Body of pancreas (tissue), 4 donors: ENCODE measurements at regions not wholly inside any gene's neighbourhood (a gene's known extent, or its start where the extent isn't known, plus 50 kb on each side); places are given as distances from the start of the nearest gene placed in this dataset.

Source experiments
- CTCF ChIP-seq, 7 experiments: fragments of 450-650 bp in 4 of 7; fragments of 200-600 bp in 3 of 7; sonication (generic) in 3 of 7; IDR thresholded peaks; one replicate each; pipeline ENCODE4 v1.5.1; 2016 to 2019; ENCODE audit warnings: antibody characterized with exemption in 7 of 7
- POLR2A ChIP-seq, 3 donors: fragments of 450-650 bp; IDR thresholded peaks; one replicate each; pipeline ENCODE4 v1.6.1; 2016; ENCODE audit warnings: antibody characterized with exemption in 3 of 3, mild to moderate bottlenecking in 2 of 3

GRCh38 chr4:166635367-166635766 lies 598.9 kb downstream of the SPOCK3 start:
- TF ChIP-seq CTCF (IDR thresholded peaks at IDR 0.05), result no peak
- no peak for TF ChIP-seq POLR2A (IDR thresholded peaks at IDR 0.05)
